SK-N-MC (cell line): ENCODE measurements at regions not wholly inside any gene's neighbourhood (a gene's known extent, or its start where the extent isn't known, plus 50 kb on each side); places are given as distances from the start of the nearest gene placed in this dataset.

Experiments used
- EZH2 ChIP-seq: fragments of 200-600 bp; sonication (generic); IDR thresholded peaks from one replicate; pipeline ENCODE4 v1.6.1; 2017; ENCODE audit warnings: antibody characterized with exemption
- FOXP2 ChIP-seq: optimal IDR thresholded peaks from 2 replicates; pipeline ENCODE3; 2011; ENCODE audit warnings: mild to moderate bottlenecking, moderate library complexity; ENCODE audit not compliant: insufficient read depth; ENCODE audit errors: extremely low read length, control extremely low read depth
- POLR2AphosphoS5 ChIP-seq: IDR thresholded peaks from 2 replicates; pipeline ENCODE4 v1.6.1; 2012; ENCODE audit warnings: mild to moderate bottlenecking, low read depth, low read length, borderline replicate concordance

- TF ChIP-seq POLR2AphosphoS5: no peak
- no peak for TF ChIP-seq EZH2
- TF ChIP-seq FOXP2: no peak
Measured at GRCh38 chr12:46585854-46586621, 213.5 kb upstream of the SLC38A2 start.
